ENCODE measurements at regions not wholly inside any gene's neighbourhood (a gene's known extent, or its start where the extent isn't known, plus 50 kb on each side); places are given as distances from the start of the nearest gene placed in this dataset.

GRCh38 chr12:93179792-93180191 is 197.9 kb upstream of the NUDT4 start:
- in situ Hi-C loops (cut with MboI; ENCODE audit: low sequenced_read_pairs, unreplicated experiment): no loop called here
- TF ChIP-seq, protein P1, sequence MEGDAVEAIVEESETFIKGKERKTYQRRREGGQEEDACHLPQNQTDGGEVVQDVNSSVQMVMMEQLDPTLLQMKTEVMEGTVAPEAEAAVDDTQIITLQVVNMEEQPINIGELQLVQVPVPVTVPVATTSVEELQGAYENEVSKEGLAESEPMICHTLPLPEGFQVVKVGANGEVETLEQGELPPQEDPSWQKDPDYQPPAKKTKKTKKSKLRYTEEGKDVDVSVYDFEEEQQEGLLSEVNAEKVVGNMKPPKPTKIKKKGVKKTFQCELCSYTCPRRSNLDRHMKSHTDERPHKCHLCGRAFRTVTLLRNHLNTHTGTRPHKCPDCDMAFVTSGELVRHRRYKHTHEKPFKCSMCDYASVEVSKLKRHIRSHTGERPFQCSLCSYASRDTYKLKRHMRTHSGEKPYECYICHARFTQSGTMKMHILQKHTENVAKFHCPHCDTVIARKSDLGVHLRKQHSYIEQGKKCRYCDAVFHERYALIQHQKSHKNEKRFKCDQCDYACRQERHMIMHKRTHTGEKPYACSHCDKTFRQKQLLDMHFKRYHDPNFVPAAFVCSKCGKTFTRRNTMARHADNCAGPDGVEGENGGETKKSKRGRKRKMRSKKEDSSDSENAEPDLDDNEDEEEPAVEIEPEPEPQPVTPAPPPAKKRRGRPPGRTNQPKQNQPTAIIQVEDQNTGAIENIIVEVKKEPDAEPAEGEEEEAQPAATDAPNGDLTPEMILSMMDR (IDR thresholded peaks at IDR 0.05; ENCODE audit: borderline replicate concordance, control extremely low read depth, extremely low read depth, insufficient read depth, missing control alignments): no peak

DNA sequence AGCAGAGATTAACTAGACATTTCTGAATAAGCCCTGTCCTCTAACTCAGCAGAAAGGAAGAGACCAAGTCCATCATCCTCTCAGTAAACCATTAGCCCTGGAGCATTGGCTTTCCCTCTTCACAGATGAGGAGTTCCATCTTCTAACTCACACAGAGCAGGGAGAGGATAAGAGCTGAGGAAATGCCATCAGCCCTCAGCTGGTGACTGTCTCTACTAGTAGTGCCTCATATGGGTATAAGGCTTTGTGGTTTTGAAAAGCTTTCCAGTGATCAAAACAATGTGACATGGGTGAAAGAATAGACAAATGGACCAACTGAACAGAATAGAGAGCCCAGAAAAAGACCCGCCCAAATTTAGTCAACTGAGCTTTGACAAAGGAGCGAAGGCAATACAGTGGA is 197.2 kb upstream of the NUDT4 start:
- DNase-seq (ENCODE audit: low spot score): no peak
- in situ Hi-C loops (cut with MboI; ENCODE audit: low sequenced_read_pairs, unreplicated experiment): no loop called here
- TF ChIP-seq, protein P1 (IDR thresholded peaks at IDR 0.05; ENCODE audit: borderline replicate concordance, control extremely low read depth, extremely low read depth, insufficient read depth, missing control alignments): no peak

More at GRCh38 chr12:93179792-93180191, 197.9 kb upstream of the NUDT4 start:
- DNase-seq (ENCODE audit: low spot score): no peak

DNA sequence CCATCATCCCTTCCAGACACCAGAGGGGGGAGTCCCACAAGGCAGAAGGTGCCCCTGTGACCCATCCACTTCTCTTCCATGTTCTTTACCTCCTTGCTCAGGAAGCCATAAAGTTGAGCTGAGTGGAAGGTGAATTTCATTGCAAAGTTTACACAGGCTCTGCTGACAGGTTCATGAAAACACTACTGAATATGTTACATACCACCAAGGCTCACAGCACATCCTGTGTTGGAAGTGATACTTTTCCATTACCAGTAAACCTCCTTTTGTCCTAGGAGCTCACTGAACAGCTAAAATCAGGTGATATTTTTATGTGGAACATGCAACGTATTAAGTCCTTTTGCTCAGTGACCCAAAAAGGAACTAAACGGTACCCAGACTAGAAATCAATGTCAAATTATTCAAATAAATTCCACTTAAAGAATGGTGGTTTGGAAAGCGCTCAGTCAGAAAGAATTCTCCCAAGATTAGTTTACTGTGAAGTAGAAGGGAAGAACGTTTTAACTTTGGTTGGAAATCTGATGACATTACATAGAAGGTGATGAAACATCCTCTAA is 196.2 kb upstream of the NUDT4 start:
- in situ Hi-C loops (cut with MboI; ENCODE audit: low sequenced_read_pairs, unreplicated experiment): no loop called here
- DNase-seq (ENCODE audit: low spot score): no peak
- TF ChIP-seq, protein P1 (IDR thresholded peaks at IDR 0.05; ENCODE audit: borderline replicate concordance, control extremely low read depth, extremely low read depth, insufficient read depth, missing control alignments): no peak

- in situ Hi-C loops (cut with MboI; ENCODE audit: low sequenced_read_pairs, unreplicated experiment): no loop called here
- DNase-seq (ENCODE audit: low spot score): peak; percentile 68
- TF ChIP-seq, protein P1 (IDR thresholded peaks at IDR 0.05; ENCODE audit: borderline replicate concordance, control extremely low read depth, extremely low read depth, insufficient read depth, missing control alignments): no peak
These were observed 193.6 kb upstream of the NUDT4 start for GRCh38 chr12:93183940-93184671.

DNA sequence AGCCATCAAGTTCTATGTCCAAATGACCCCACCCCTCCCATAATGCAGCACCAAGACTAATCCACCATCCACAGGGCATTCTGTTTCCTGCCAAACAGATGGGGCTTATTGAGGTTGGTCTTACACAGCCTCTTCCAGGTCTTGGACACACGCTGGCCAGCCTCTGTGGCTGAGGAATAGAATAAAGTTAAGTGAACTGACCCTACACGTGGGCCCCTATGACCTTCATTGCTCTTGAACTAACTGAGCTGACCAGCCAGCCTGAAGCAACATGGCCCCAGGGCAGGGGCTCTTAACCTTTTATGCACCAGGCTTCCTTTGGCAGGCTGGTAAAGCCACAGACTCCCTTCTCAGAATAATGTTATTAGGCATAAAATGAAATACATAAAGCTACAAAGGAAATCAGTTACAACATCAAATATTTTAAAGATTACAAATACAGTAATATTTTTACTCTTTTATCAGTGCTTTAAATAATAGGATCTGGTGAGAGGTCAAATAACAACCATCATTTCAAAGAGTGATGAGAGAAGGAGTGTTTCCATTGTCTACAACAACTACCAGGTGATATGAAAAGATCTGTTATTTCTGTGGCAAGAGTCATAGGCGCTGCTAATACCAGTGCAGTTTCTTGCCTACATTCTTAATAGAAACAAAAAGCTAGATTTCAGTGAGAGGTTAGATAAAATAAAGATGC is 192.9 kb upstream of the NUDT4 start:
- DNase-seq (ENCODE audit: low spot score): no peak
- TF ChIP-seq, protein P1 (IDR thresholded peaks at IDR 0.05; ENCODE audit: borderline replicate concordance, control extremely low read depth, extremely low read depth, insufficient read depth, missing control alignments): no peak
- in situ Hi-C loops (cut with MboI; ENCODE audit: low sequenced_read_pairs, unreplicated experiment): no loop called here

- in situ Hi-C loops (cut with MboI; ENCODE audit: low sequenced_read_pairs, unreplicated experiment): no loop called here
- no peak for DNase-seq (ENCODE audit: low spot score)
- TF ChIP-seq, protein P1 (IDR thresholded peaks at IDR 0.05; ENCODE audit: borderline replicate concordance, control extremely low read depth, extremely low read depth, insufficient read depth, missing control alignments): no peak
These were observed 192.4 kb upstream of the NUDT4 start for GRCh38 chr12:93185369-93185741.
